Endothelial cell of umbilical vein (primary cell): ENCODE measurements at regions not wholly inside any gene's neighbourhood (a gene's known extent, or its start where the extent isn't known, plus 50 kb on each side); places are given as distances from the start of the nearest gene placed in this dataset.

Experiments
- BruUV-seq: library from RNA; stranded (reverse); fragments of 400-500 nt; replicated peaks from 2 replicates; lab custom pipeline; 2021; lab: Mats Ljungman, UMichigan
- CTCF ChIA-PET: fragments of 300-600, 350-600 bp; sonication (Branson Sonifier 250); formaldehyde crosslinking; loops from one replicate; lab custom pipeline; 2021; ENCODE audit warnings: antibody characterized with exemption, inconsistent platforms; lab: Charles Lee
- POLR2A ChIA-PET: fragments of 300-600, 350-600 bp; sonication (Branson Sonifier 250); formaldehyde crosslinking; loops from one replicate; lab custom pipeline; 2021; ENCODE audit warnings: antibody characterized with exemption, inconsistent platforms; lab: Charles Lee
- DNase-seq: peaks from one replicate; pipeline ENCODE4 v3.0.0-alpha.2; 2011; ENCODE audit warnings: low read depth, low spot score
- FAIRE-seq: peaks from 2 replicates; lab custom pipeline; 2011; peaks lifted over from hg19 to GRCh38; lab: Jason Lieb, UNC
- H2AFZ ChIP-seq: 2 replicates; pipeline ENCODE4 v1.6.0; 2012; ENCODE audit warnings: low read depth, low read length, control low read depth, inconsistent platforms
- H3K27ac ChIP-seq: 2 replicates; pipeline ENCODE4 v1.5.1; 2011; ENCODE audit warnings: low read depth, mild to moderate bottlenecking, control low read depth, low read length, moderate library complexity; ENCODE audit not compliant: insufficient read depth
- H3K27me3 ChIP-seq, 2 experiments: 2 replicates each; pipeline versions ENCODE4 v1.6.0 to v1.6.1; 2011; ENCODE audit warnings: low read length in 2 of 2, mixed read lengths in 1 of 2; ENCODE audit not compliant: control insufficient read depth in 2 of 2, insufficient read depth in 2 of 2
- H3K36me3 ChIP-seq, 2 experiments: 2 replicates in 1 of 2; 3 replicates in 1 of 2; pipeline ENCODE4 v1.5.1; 2011; ENCODE audit warnings: low read length in 2 of 2, mild to moderate bottlenecking in 1 of 2, moderate library complexity in 1 of 2; ENCODE audit not compliant: control insufficient read depth in 2 of 2, insufficient read depth in 2 of 2; ENCODE audit errors: extremely low read depth in 1 of 2
- H3K4me1 ChIP-seq: 3 replicates; pipeline ENCODE4 v1.5.1; 2011; ENCODE audit warnings: mild to moderate bottlenecking, low read length; ENCODE audit not compliant: control insufficient read depth, insufficient read depth; ENCODE audit errors: extremely low read depth
- H3K4me2 ChIP-seq: 2 replicates; pipeline ENCODE4 v1.6.1; 2011; ENCODE audit warnings: low read length, control low read depth, mixed read lengths; ENCODE audit not compliant: insufficient read depth
- H3K4me3 ChIP-seq, 3 experiments: fragments of 200-600 bp in 1 of 3; sonication (generic), shearing (Covaris generic) in 1 of 3; replicated peaks in 1 of 3; 2 replicates each; pipeline ENCODE4 v1.5.1; 2011 to 2016; ENCODE audit warnings: control low read depth in 3 of 3, low read length in 3 of 3, mild to moderate bottlenecking in 2 of 3, inconsistent platforms in 1 of 3, low read depth in 1 of 3, moderate library complexity in 1 of 3; ENCODE audit not compliant: insufficient read depth in 1 of 3
- H3K79me2 ChIP-seq: 2 replicates; pipeline ENCODE4 v1.6.0; 2012; ENCODE audit warnings: low read length, inconsistent platforms; ENCODE audit not compliant: control insufficient read depth, insufficient read depth
- H3K9ac ChIP-seq: replicated peaks from 2 replicates; pipeline ENCODE3; 2011; ENCODE audit warnings: low read length, control low read depth; ENCODE audit not compliant: insufficient read depth; ENCODE audit errors: extremely low read depth
- H3K9me1 ChIP-seq: replicated peaks from 3 replicates; pipeline ENCODE4 v1.6.0; 2011; ENCODE audit warnings: mild to moderate bottlenecking, low read length; ENCODE audit not compliant: control insufficient read depth, insufficient read depth; ENCODE audit errors: extremely low read depth
- H3K9me3 ChIP-seq: replicated peaks from 2 replicates; pipeline ENCODE4 v1.5.1; 2012; ENCODE audit warnings: low read length, inconsistent platforms; ENCODE audit not compliant: control insufficient read depth, insufficient read depth
- H4K20me1 ChIP-seq: replicated peaks from 2 replicates; pipeline ENCODE3; 2011; ENCODE audit warnings: mild to moderate bottlenecking, low read length; ENCODE audit not compliant: control insufficient read depth, insufficient read depth; ENCODE audit errors: extremely low read depth
- EZH2 ChIP-seq: IDR thresholded peaks from 2 replicates; pipeline ENCODE4 v1.6.1; 2012; ENCODE audit warnings: borderline replicate concordance, low read depth, mild to moderate bottlenecking, moderate library complexity, low read length, inconsistent platforms; ENCODE audit not compliant: severe bottlenecking
- FOS ChIP-seq: IDR thresholded peaks from 2 replicates; pipeline ENCODE4 v1.6.1; 2011; ENCODE audit warnings: mild to moderate bottlenecking, low read length, moderate library complexity, borderline replicate concordance; ENCODE audit not compliant: insufficient read depth
- GATA2 ChIP-seq: IDR thresholded peaks from 2 replicates; pipeline ENCODE4 v1.7.0; 2011; ENCODE audit warnings: low read depth, mild to moderate bottlenecking, moderate library complexity, mixed read lengths, low read length; ENCODE audit not compliant: insufficient read length, insufficient read depth
- JUN ChIP-seq: IDR thresholded peaks from 2 replicates; pipeline ENCODE4 v1.6.1; 2011; ENCODE audit warnings: borderline replicate concordance, low read depth; ENCODE audit not compliant: insufficient read length, insufficient read depth
- MYC ChIP-seq: IDR thresholded peaks from one replicate; pipeline ENCODE4 v1.6.1; 2011; ENCODE audit warnings: mild to moderate bottlenecking, low read depth, low read length
- POLR2A ChIP-seq: IDR thresholded peaks from 2 replicates; pipeline ENCODE4 v1.6.1; 2012; ENCODE audit warnings: low read depth, mild to moderate bottlenecking, control low read depth, low read length
- POLR2AphosphoS5 ChIP-seq: IDR thresholded peaks from 2 replicates; pipeline ENCODE4 v1.6.1; 2012; ENCODE audit warnings: low read depth, mild to moderate bottlenecking, control low read depth, low read length, moderate library complexity; ENCODE audit not compliant: insufficient read depth
- dilution Hi-C: fragments of 300-500 bp; cut with MboI; formaldehyde crosslinking; loops from one replicate; pipeline ENCODE4 v1.15.0; 2019; ENCODE audit warnings: low sequenced_read_pairs; ENCODE audit not compliant: extremely low pct_ligation_motif_present
- intact Hi-C: fragments of 100-400 bp; cut with micrococcal nuclease; formaldehyde crosslinking; loops from one replicate; pipeline ENCODE4 v1.10.0; 2022
- TF ChIP-seq, protein P1 (sequence below), 2 donors: IDR thresholded peaks; 1 replicate in 1 of 2; 2 replicates in 1 of 2; pipeline ENCODE4 v1.5.1; 2011; ENCODE audit warnings: low read length in 2 of 2, mild to moderate bottlenecking in 2 of 2, moderate library complexity in 2 of 2, control low read depth in 1 of 2, inconsistent platforms in 1 of 2, low read depth in 1 of 2; ENCODE audit not compliant: insufficient read depth in 1 of 2; ENCODE audit errors: extremely low read depth in 1 of 2
- TF ChIP-seq, protein P2 (sequence below): IDR thresholded peaks from 2 replicates; pipeline ENCODE4 v1.6.1; 2011; ENCODE audit not compliant: insufficient read depth, insufficient read length

DNA sequence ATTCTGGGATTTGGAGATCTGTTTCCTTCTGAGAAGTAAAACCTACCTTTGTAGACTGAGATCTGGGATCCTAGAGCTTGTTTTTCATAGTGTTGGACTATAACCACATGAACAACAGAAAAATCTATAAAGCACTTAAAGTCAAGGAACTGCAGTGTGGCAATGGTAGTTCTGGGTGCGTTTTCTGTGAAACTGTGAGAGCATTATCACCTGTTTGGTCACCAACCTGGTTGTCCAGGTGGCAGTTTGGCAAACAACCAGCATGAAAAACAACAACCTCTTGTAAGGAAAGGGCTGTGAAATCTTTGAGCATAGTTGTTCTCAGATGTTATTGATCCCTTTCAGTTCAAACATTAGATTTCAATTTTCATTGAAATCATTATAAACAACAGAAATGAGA lies 215.8 kb upstream of the CITED2 start:
- Histone ChIP-seq H2AFZ (no peak overlapping the region), H3K36me3 (no peaks in the 10 kb centered on the region), H3K79me2 (no peaks in the 10 kb centered on the region), H3K4me3 (no peak overlapping the region), H3K9me1 (no peaks in the 10 kb centered on the region), H3K27ac (no peak overlapping the region), H3K27me3 (no peaks in the 10 kb centered on the region), H3K4me1 (peaks cover 22% of the 10 kb centered on the region), H4K20me1 (no peaks in the 10 kb centered on the region), H3K4me2 (no peak overlapping the region), H3K9ac (no peak overlapping the region), H3K9me3 (no peaks in the 10 kb centered on the region)
- DNase-seq = no peak
- TF ChIP-seq FOS (no peak), GATA2 (no peak), POLR2A (no peak), EZH2 (no peak), JUN (no peak), MYC (no peak), POLR2AphosphoS5 (no peak)
- TF ChIP-seq, protein P1, sequence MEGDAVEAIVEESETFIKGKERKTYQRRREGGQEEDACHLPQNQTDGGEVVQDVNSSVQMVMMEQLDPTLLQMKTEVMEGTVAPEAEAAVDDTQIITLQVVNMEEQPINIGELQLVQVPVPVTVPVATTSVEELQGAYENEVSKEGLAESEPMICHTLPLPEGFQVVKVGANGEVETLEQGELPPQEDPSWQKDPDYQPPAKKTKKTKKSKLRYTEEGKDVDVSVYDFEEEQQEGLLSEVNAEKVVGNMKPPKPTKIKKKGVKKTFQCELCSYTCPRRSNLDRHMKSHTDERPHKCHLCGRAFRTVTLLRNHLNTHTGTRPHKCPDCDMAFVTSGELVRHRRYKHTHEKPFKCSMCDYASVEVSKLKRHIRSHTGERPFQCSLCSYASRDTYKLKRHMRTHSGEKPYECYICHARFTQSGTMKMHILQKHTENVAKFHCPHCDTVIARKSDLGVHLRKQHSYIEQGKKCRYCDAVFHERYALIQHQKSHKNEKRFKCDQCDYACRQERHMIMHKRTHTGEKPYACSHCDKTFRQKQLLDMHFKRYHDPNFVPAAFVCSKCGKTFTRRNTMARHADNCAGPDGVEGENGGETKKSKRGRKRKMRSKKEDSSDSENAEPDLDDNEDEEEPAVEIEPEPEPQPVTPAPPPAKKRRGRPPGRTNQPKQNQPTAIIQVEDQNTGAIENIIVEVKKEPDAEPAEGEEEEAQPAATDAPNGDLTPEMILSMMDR (IDR thresholded peaks at IDR 0.05; ENCODE audit: extremely low read depth in 1 of 2, insufficient read depth in 1 of 2, low read depth in 1 of 2, low read length in 2 of 2) = no peak
- TF ChIP-seq, protein P2, sequence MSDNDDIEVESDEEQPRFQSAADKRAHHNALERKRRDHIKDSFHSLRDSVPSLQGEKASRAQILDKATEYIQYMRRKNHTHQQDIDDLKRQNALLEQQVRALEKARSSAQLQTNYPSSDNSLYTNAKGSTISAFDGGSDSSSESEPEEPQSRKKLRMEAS = no peak
- intact Hi-C loops = no loop called here
- FAIRE-seq = no peak
- BruUV-seq = no TSS peak
- POLR2A ChIA-PET = no interaction called here
- dilution Hi-C loops = no loop called here
- CTCF ChIA-PET = interaction anchor here (1.4 kb wide), 1 partner anchor 11 kb away, joined by 3 read pairs; no protein-coding TSS in a partner anchor
